ENCODE measurements at regions not wholly inside any gene's neighbourhood (a gene's known extent, or its start where the extent isn't known, plus 50 kb on each side); places are given as distances from the start of the nearest gene placed in this dataset.

DNA sequence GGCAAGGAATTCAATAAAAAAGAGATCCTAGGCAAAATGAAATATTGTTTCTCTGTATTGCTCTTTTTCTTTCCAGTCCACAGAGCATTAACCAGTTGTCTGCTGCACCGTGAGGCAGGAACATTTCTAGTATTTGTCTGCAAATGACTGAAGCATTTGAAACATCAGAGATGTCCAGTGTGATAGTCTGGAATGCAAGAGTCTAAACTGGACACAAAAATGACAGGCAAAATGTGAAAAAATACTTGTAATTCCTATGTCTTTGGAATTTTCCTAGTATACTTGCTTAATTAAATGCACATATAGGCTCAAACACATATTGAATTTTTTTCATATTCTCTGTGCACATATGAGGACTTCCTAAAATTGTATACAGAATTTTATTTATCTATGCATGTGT, 120.5 kb upstream of the SPATS2L start:
- Histone ChIP-seq H3K4me1 (ENCODE audit: insufficient read depth) (peaks cover 5% of the 10 kb centered on the region), H3K36me3 (no peaks in the 10 kb centered on the region), H3K4me3 (no peak overlapping the region), H3K27ac (no peak overlapping the region), H3K27me3 (no peaks in the 10 kb centered on the region), H3K9me3 (no peaks in the 10 kb centered on the region)
- TF ChIP-seq POLR2A (IDR thresholded peaks at IDR 0.05) (no peak), EP300 (IDR thresholded peaks at IDR 0.05) (no peak)
- TF ChIP-seq, protein P1, sequence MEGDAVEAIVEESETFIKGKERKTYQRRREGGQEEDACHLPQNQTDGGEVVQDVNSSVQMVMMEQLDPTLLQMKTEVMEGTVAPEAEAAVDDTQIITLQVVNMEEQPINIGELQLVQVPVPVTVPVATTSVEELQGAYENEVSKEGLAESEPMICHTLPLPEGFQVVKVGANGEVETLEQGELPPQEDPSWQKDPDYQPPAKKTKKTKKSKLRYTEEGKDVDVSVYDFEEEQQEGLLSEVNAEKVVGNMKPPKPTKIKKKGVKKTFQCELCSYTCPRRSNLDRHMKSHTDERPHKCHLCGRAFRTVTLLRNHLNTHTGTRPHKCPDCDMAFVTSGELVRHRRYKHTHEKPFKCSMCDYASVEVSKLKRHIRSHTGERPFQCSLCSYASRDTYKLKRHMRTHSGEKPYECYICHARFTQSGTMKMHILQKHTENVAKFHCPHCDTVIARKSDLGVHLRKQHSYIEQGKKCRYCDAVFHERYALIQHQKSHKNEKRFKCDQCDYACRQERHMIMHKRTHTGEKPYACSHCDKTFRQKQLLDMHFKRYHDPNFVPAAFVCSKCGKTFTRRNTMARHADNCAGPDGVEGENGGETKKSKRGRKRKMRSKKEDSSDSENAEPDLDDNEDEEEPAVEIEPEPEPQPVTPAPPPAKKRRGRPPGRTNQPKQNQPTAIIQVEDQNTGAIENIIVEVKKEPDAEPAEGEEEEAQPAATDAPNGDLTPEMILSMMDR (IDR thresholded peaks at IDR 0.05) = no peak
- intact Hi-C loops (cut with DNase I) = no loop called here
- 38 to 54% (median 41%) methylated on average over 1 of the region's 1 CpG for WGBS, 3 donors
- DNase-seq = no peak

DNA sequence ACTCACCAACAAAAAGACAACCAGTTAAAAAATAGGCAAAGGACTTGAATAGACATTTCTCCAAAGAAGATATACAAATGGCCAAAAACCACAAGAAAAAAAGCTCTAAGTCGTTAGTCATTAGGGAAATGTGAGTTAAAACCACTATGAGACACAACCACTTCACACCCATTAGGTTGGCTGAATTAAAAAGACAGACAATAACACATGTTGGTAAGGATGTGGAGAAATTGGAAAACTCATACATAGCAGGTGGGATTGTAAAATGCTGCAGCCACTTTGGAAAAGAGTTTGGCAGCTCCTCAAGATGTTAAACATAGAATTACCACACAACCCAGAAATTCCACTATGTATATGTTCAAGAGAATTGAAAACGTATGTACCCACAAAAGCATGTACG, 117.6 kb upstream of the SPATS2L start:
- Histone ChIP-seq H3K9me3 (no peaks in the 10 kb centered on the region), H3K36me3 (no peaks in the 10 kb centered on the region), H3K27me3 (no peaks in the 10 kb centered on the region), H3K4me1 (ENCODE audit: insufficient read depth) (peaks cover 5% of the 10 kb centered on the region), H3K27ac (no peak overlapping the region), H3K4me3 (no peak overlapping the region)
- no peak for DNase-seq
- TF ChIP-seq EP300 (IDR thresholded peaks at IDR 0.05) (no peak), POLR2A (IDR thresholded peaks at IDR 0.05) (no peak)
- TF ChIP-seq, protein P1 (IDR thresholded peaks at IDR 0.05) = no peak
- 88 to 92% (median 91%) methylated on average over 3 of the region's 3 CpGs for WGBS, 3 donors
- intact Hi-C loops (cut with DNase I) = no loop called here

GRCh38 chr2:200189964-200190363, 116.5 kb upstream of the SPATS2L start:
- Histone ChIP-seq H3K9me3 (no peaks in the 10 kb centered on the region), H3K27me3 (no peaks in the 10 kb centered on the region), H3K4me3 (no peak overlapping the region), H3K4me1 (ENCODE audit: insufficient read depth) (peaks cover 2% of the 10 kb centered on the region), H3K27ac (no peak overlapping the region), H3K36me3 (no peaks in the 10 kb centered on the region)
- 47 to 59% (median 49%) methylated on average over 2 of the region's 2 CpGs for WGBS, 3 donors
- DNase-seq = no peak
- intact Hi-C loops (cut with DNase I) = no loop called here
- TF ChIP-seq, protein P1 (IDR thresholded peaks at IDR 0.05) = no peak
- TF ChIP-seq POLR2A (IDR thresholded peaks at IDR 0.05) = no peak
- TF ChIP-seq EP300 (IDR thresholded peaks at IDR 0.05) = no peak

DNA sequence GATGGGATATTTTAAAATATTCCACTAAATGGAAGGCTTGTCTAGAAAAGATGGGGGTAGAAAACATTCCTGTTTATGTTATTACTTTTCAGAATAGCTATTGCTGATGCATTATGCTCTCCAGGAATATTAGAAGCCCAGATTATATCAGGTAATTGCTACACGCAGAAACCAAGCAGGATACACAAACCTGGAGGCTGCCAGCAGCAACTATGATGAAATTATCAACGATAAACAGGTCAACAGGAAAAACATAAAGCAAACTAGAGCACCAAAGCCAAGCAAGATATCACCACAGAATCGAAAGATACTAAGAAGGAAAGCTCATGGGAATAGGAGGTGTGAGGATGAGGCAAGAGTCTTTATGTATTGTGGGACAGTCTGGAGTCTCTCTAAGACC, 113.2 kb upstream of the SPATS2L start:
- no peaks in the 10 kb centered on the region for H3K4me1 ChIP-seq (ENCODE audit: insufficient read depth)
- intact Hi-C loops (cut with DNase I) = no loop called here
- TF ChIP-seq EP300 (IDR thresholded peaks at IDR 0.05) (no peak), POLR2A (IDR thresholded peaks at IDR 0.05) (no peak)
- TF ChIP-seq, protein P1 (IDR thresholded peaks at IDR 0.05) = no peak
- H3K27ac ChIP-seq = no peak overlapping the region
- no peak for DNase-seq
- 76 to 81% (median 81%) methylated on average over 3 of the region's 3 CpGs for WGBS, 3 donors
- H3K36me3 ChIP-seq = no peaks in the 10 kb centered on the region
- no peaks in the 10 kb centered on the region for H3K27me3 ChIP-seq
- H3K4me3 ChIP-seq = no peak overlapping the region
- H3K9me3 ChIP-seq = no peaks in the 10 kb centered on the region

- 93 to 95% (median 93%) methylated on average over 5 of the region's 5 CpGs for WGBS, 3 donors
Observed at GRCh38 chr2:200193791-200194190, 112.7 kb upstream of the SPATS2L start.

More at GRCh38 chr2:200193791-200194190, 112.7 kb upstream of the SPATS2L start:
- Histone ChIP-seq H3K36me3 (no peaks in the 10 kb centered on the region), H3K4me1 (ENCODE audit: insufficient read depth) (no peaks in the 10 kb centered on the region), H3K4me3 (no peak overlapping the region), H3K9me3 (no peaks in the 10 kb centered on the region), H3K27ac (no peak overlapping the region), H3K27me3 (no peaks in the 10 kb centered on the region)
- TF ChIP-seq EP300 (IDR thresholded peaks at IDR 0.05) (no peak), POLR2A (IDR thresholded peaks at IDR 0.05) (no peak)
- TF ChIP-seq, protein P1 (IDR thresholded peaks at IDR 0.05) = no peak
- intact Hi-C loops (cut with DNase I) = no loop called here
- no peak for DNase-seq
